Keratinocyte (primary cell): ENCODE measurements at regions not wholly inside any gene's neighbourhood (a gene's known extent, or its start where the extent isn't known, plus 50 kb on each side); places are given as distances from the start of the nearest gene placed in this dataset.

Experiments used
- EZH2 ChIP-seq: IDR thresholded peaks from one replicate; pipeline ENCODE4 v1.6.1; 2012; ENCODE audit warnings: inconsistent platforms, mild to moderate bottlenecking, low read length, moderate library complexity
- TF ChIP-seq, protein P1 (sequence below), 3 experiments: IDR thresholded peaks in 1 of 3; conservative IDR thresholded peaks in 1 of 3; optimal IDR thresholded peaks in 1 of 3; 2 replicates in 2 of 3; 3 replicates in 1 of 3; pipeline versions ENCODE3 to v1.5.1; 2011; ENCODE audit warnings: low read length in 3 of 3, mild to moderate bottlenecking in 3 of 3, moderate library complexity in 2 of 3, control low read depth in 1 of 3, inconsistent platforms in 1 of 3; ENCODE audit not compliant: insufficient read depth in 2 of 3; ENCODE audit errors: extremely low read depth in 1 of 3

DNA sequence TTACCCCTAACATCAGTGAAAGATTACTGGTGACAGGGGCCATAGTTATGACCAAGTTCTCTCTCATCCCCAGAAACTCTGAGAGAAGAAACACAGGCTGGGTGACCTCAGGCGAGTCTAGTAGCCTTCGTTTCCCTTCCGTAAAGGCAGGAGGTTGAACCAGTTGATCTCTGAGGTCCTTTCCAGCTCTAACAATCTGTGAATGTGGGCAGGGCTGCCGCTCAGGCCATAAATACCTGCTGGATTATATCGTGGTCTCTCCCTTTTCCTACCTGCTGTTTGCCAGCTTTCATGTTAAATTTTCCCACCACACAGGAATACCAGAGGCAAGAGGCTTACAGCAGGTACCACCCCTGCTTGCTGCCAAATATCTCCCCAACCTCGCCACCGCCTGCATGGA, 357.5 kb downstream of the SH3GL2 start:
- TF ChIP-seq, protein P1, sequence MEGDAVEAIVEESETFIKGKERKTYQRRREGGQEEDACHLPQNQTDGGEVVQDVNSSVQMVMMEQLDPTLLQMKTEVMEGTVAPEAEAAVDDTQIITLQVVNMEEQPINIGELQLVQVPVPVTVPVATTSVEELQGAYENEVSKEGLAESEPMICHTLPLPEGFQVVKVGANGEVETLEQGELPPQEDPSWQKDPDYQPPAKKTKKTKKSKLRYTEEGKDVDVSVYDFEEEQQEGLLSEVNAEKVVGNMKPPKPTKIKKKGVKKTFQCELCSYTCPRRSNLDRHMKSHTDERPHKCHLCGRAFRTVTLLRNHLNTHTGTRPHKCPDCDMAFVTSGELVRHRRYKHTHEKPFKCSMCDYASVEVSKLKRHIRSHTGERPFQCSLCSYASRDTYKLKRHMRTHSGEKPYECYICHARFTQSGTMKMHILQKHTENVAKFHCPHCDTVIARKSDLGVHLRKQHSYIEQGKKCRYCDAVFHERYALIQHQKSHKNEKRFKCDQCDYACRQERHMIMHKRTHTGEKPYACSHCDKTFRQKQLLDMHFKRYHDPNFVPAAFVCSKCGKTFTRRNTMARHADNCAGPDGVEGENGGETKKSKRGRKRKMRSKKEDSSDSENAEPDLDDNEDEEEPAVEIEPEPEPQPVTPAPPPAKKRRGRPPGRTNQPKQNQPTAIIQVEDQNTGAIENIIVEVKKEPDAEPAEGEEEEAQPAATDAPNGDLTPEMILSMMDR (optimal IDR thresholded peaks at IDR 0.05 in 1 of 3, IDR thresholded peaks at IDR 0.05 in 1 of 3, conservative IDR thresholded peaks at IDR 0.05 in 1 of 3; ENCODE audit: extremely low read depth in 1 of 3, insufficient read depth in 2 of 3, low read length in 3 of 3), result no peak
- no peak for TF ChIP-seq EZH2
